ENCODE measurements at regions not wholly inside any gene's neighbourhood (a gene's known extent, or its start where the extent isn't known, plus 50 kb on each side); places are given as distances from the start of the nearest gene placed in this dataset.
A peak's percentile ranks its signal among the peaks of the same experiment; 100 is the strongest.

DNA sequence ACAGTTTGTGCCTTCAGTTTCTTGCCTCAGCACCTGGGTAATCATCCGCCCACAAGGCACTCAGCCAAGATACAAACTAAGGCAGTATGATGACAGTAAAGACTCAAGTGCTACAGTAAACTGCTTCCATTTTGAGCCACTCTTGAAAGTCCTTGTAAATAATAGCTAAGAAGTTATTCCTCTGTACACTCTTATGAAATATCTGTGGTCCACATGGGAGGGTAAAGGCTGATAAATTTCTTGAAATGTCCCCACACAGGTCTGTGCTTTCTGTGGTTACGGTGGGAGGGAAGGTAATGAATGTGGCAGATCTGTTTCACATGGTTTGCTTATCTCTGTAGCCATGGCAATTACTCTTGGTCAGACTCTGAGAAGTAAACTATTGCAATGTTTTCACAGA lies 551.0 kb upstream of the ZWINT start:
- peaks cover 7% of the 10 kb centered on the region for H3K4me1 Mint-ChIP-seq
- no peaks in the 10 kb centered on the region for H3K36me3 Mint-ChIP-seq
- peaks cover 8% of the 10 kb centered on the region for H3K9me3 Mint-ChIP-seq
- no peaks in the 10 kb centered on the region for H3K27me3 Mint-ChIP-seq (ENCODE audit: low read depth)
- no peak overlapping the region for H3K4me3 Mint-ChIP-seq
- DNase-seq (ENCODE audit: low spot score in 2 of 2, unreplicated experiment in 2 of 2) = no peak
- H3K27ac Mint-ChIP-seq = no peak overlapping the region
- TF ChIP-seq, protein P1, sequence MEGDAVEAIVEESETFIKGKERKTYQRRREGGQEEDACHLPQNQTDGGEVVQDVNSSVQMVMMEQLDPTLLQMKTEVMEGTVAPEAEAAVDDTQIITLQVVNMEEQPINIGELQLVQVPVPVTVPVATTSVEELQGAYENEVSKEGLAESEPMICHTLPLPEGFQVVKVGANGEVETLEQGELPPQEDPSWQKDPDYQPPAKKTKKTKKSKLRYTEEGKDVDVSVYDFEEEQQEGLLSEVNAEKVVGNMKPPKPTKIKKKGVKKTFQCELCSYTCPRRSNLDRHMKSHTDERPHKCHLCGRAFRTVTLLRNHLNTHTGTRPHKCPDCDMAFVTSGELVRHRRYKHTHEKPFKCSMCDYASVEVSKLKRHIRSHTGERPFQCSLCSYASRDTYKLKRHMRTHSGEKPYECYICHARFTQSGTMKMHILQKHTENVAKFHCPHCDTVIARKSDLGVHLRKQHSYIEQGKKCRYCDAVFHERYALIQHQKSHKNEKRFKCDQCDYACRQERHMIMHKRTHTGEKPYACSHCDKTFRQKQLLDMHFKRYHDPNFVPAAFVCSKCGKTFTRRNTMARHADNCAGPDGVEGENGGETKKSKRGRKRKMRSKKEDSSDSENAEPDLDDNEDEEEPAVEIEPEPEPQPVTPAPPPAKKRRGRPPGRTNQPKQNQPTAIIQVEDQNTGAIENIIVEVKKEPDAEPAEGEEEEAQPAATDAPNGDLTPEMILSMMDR (IDR thresholded peaks at IDR 0.05; ENCODE audit: unreplicated experiment) = no peak

DNA sequence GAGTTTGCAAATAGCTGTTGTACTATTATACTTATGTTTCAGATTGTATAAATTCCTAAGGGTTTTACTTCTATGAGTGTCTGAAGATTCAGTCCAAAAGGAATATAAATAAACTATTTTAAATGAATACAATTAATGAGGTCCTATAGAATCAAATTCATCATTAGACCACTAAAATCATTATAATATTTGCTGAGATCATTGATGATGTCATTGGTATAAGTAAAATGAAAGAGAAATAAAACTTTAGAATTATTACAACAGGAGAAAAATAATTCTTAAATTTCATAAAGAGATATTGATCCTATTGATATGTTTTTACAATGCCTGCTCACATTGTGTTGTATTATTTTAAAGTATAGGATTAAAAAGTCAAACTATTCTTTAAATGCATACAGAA lies 544.0 kb upstream of the ZWINT start:
- DNase-seq (ENCODE audit: low spot score in 2 of 2, unreplicated experiment in 2 of 2) = no peak
- H3K9me3 Mint-ChIP-seq = no peaks in the 10 kb centered on the region
- H3K36me3 Mint-ChIP-seq = no peaks in the 10 kb centered on the region
- H3K4me3 Mint-ChIP-seq = no peak overlapping the region
- H3K27ac Mint-ChIP-seq = no peak overlapping the region
- H3K4me1 Mint-ChIP-seq = no peaks in the 10 kb centered on the region
- TF ChIP-seq, protein P1 (IDR thresholded peaks at IDR 0.05; ENCODE audit: unreplicated experiment) = no peak
- H3K27me3 Mint-ChIP-seq (ENCODE audit: low read depth) = no peaks in the 10 kb centered on the region

DNA sequence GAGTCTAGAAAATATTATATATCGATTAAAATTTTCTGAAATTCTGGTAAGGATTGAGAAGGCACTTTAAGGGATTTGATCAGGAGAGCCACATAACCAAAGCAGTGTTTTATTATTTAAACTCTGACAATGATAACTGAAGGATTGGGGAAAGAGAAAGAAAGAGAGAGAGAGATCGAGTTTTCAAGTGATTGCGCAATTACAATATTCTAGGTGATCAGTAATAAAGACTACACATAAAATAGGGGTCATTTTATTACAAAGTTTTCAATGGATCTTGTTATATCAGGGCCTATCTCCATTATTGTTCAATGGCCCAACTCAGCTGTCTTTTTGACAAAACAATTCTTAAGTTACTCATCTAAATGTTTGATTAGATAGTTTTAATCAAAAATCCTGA lies 541.5 kb upstream of the ZWINT start:
- H3K9me3 Mint-ChIP-seq = no peaks in the 10 kb centered on the region
- H3K4me1 Mint-ChIP-seq = peaks cover 5% of the 10 kb centered on the region
- no peak for DNase-seq (ENCODE audit: low spot score in 2 of 2, unreplicated experiment in 2 of 2)
- H3K4me3 Mint-ChIP-seq = no peak overlapping the region
- TF ChIP-seq, protein P1 (IDR thresholded peaks at IDR 0.05; ENCODE audit: unreplicated experiment) = no peak
- no peaks in the 10 kb centered on the region for H3K27me3 Mint-ChIP-seq (ENCODE audit: low read depth)
- no peaks in the 10 kb centered on the region for H3K36me3 Mint-ChIP-seq
- H3K27ac Mint-ChIP-seq = no peak overlapping the region

DNA sequence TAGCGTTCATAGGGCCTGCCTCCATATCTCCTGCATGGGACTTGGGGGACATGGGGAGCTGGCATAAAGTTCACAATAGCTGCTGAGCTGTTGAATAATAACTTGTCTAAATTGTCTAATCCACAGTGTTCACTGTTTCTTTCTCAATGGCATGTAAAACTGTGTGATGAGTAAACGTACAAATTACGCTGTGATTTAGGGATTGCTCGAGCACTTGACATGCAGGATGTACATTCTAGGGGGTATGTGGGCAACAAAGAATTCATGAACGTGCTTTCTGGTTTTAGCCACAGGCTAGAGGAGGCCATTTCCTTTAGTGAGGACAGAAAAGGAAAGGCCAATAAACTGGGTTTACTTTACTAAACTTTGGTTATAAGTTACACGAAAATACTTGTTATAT lies 534.2 kb upstream of the ZWINT start:
- DNase-seq (ENCODE audit: low spot score in 2 of 2, unreplicated experiment in 2 of 2) = no peak
- Mint-ChIP-seq H3K9me3 (peaks cover 4% of the 10 kb centered on the region), H3K36me3 (peaks cover 2% of the 10 kb centered on the region), H3K4me3 (no peak overlapping the region), H3K4me1 (peaks cover 8% of the 10 kb centered on the region), H3K27ac (no peak overlapping the region), H3K27me3 (ENCODE audit: low read depth) (no peaks in the 10 kb centered on the region)
- TF ChIP-seq, protein P1 (IDR thresholded peaks at IDR 0.05; ENCODE audit: unreplicated experiment) = no peak

DNA sequence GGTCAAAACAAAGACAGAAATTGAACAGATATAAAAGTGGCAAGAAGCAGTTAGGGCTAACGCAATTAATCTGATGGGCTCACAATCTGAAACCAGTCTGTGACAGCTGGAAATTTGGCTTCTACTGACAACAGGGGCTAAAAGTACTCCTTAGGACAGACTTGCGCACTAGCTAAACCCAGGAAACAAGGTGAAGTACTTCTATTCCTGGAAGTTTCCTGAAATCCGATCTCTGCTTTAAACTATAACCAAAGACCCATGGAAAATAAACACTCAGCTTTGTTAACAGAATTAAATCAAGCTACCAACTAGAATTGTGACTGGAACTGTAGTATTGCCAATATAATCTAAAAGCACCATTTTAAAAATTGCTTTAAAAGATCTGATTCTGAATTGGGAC lies 520.2 kb upstream of the ZWINT start:
- TF ChIP-seq, protein P1 (IDR thresholded peaks at IDR 0.05; ENCODE audit: unreplicated experiment) = no peak
- Mint-ChIP-seq H3K4me1 (peaks cover 25% of the 10 kb centered on the region), H3K27me3 (ENCODE audit: low read depth) (no peaks in the 10 kb centered on the region), H3K36me3 (no peaks in the 10 kb centered on the region), H3K9me3 (no peaks in the 10 kb centered on the region), H3K27ac (peak overlapping the region; percentile 54), H3K4me3 (no peak overlapping the region)
- DNase-seq (ENCODE audit: low spot score in 2 of 2, unreplicated experiment in 2 of 2) = no peak

DNA sequence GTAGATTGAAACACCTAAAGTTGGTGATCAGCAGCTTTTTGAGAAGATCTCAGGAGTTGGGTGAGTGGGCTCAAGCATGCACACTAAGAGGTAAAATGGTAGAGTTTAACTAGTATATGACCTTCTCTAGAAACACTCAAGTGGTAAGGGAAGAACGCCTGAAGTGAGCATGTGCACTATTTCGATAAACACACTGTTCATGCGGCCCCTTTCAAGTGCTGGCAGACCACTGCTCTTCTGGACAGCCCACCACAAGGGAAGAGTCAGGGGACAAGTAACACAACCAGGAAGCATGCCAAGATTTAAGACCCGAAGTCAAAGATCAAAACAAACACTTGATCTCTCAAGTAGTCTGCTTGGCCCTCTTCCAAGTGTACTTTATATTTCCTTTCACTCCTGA lies 519.5 kb upstream of the ZWINT start:
- TF ChIP-seq, protein P1 (IDR thresholded peaks at IDR 0.05; ENCODE audit: unreplicated experiment) = no peak
- H3K9me3 Mint-ChIP-seq = no peaks in the 10 kb centered on the region
- peak overlapping the region; percentile 84 for H3K27ac Mint-ChIP-seq
- H3K27me3 Mint-ChIP-seq (ENCODE audit: low read depth) = no peaks in the 10 kb centered on the region
- H3K4me3 Mint-ChIP-seq = no peak overlapping the region
- H3K36me3 Mint-ChIP-seq = no peaks in the 10 kb centered on the region
- peaks cover 25% of the 10 kb centered on the region for H3K4me1 Mint-ChIP-seq
- no peak for DNase-seq (ENCODE audit: low spot score in 2 of 2, unreplicated experiment in 2 of 2)
